ENCODE measurements at regions not wholly inside any gene's neighbourhood (a gene's known extent, or its start where the extent isn't known, plus 50 kb on each side); places are given as distances from the start of the nearest gene placed in this dataset.
"Not testable (repeated sequence)": the region's sequence is repeated elsewhere in the genome, so short reads cannot be mapped to it uniquely, and the experiment has no call there.

DNA sequence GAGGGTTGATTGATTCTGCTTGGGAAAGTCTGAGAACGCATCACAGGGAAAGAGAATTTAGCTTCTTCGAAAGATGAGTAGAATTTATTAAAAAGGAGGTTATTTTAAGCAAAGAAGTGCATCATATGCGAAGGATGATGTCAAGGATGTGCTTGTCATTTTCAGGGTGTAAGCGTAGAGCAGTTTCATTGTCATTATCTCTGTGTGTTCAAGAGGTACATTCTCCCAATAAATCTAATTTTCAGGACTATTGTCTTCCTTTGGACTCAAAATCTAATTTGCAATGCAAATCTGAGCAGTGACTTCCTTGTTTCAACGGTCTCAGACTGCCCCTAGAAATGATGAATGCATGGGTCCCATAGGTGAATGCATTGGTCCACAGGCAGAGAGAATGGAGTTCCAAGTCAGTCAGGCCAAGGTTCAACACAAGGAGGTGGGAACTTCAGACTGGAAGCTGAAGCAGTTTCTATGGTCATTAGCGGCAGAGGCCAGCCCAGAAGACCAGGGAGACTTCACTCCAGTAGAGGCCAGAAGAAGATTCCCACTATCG is 99.8 kb downstream of the CDC42EP3 start:
- ChIA-PET CTCF (no interaction called here), POLR2A (no interaction called here)
- TF ChIP-seq FOXM1 (IDR thresholded peaks at IDR 0.05; ENCODE audit: borderline replicate concordance) (no peak), FOXA1 (IDR thresholded peaks at IDR 0.05) (no peak), ELF4 (IDR thresholded peaks at IDR 0.05) (no peak), ZNF384 (IDR thresholded peaks at IDR 0.05) (no peak), L3MBTL2 (conservative IDR thresholded peaks at IDR 0.05) (no peak), SP1 (IDR thresholded peaks at IDR 0.05) (no peak), ARNT (IDR thresholded peaks at IDR 0.05) (no peak), HDGF (IDR thresholded peaks at IDR 0.05; ENCODE audit: borderline replicate concordance) (no peak), TARDBP (IDR thresholded peaks at IDR 0.05) (no peak), CTBP1 (IDR thresholded peaks at IDR 0.05; ENCODE audit: borderline replicate concordance) (no peak), LEF1 (IDR thresholded peaks at IDR 0.05; ENCODE audit: borderline replicate concordance) (no peak)
- no peak for DNase-seq (ENCODE audit: extremely low spot score)

DNA sequence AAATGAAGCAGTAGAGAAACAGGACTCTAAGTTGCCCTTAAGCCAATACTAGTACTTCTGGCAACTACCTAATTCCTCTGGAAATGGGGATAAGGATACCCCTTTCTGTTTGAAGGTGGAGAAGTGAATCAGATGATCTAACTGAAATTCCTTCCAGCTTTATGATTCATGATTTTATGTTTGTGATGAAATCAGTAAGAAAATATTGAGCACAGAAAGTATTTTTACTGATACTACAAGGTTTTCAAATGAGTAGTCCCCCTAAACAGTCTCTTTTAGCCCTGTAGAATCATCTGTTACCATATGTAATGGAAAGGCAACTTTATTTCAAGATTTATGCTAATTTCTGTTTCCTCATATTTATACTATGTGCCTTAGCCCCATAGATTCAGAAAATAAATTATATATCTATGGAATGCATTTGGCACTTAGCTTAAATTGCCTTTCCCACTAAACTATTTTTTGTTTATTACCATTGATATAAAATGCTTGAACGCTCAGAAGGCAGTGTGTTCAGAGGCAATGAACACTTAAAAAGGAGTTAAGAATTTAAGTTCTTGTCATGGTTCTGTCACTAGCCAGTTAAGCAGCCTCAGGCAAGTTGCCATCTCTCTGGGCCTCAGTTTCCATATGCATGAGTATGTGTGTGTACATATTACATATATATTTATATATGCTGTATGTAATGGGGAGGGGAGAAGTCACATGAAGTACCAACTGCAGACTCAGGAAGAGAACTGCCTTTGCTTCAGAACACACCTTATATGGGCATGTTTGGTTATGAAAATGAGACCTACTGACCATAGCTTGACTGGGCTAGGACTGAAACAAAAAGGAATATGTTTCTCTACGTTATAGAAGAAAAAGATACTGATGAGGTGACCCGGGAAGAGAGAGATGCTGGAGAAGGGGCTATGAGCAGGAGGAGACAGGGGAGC is 97.7 kb downstream of the CDC42EP3 start:
- TF ChIP-seq SP1 (IDR thresholded peaks at IDR 0.05) (no peak), SUZ12 (IDR thresholded peaks at IDR 0.05) (no peak), ELF4 (IDR thresholded peaks at IDR 0.05) (no peak), BHLHE40 (IDR thresholded peaks at IDR 0.05; ENCODE audit: borderline replicate concordance) (no peak), ARNT (IDR thresholded peaks at IDR 0.05) (no peak), HDGF (IDR thresholded peaks at IDR 0.05; ENCODE audit: borderline replicate concordance) (no peak)
- ChIA-PET CTCF (no interaction called here), POLR2A (no interaction called here)
- DNase-seq (ENCODE audit: extremely low spot score): no peak

DNA sequence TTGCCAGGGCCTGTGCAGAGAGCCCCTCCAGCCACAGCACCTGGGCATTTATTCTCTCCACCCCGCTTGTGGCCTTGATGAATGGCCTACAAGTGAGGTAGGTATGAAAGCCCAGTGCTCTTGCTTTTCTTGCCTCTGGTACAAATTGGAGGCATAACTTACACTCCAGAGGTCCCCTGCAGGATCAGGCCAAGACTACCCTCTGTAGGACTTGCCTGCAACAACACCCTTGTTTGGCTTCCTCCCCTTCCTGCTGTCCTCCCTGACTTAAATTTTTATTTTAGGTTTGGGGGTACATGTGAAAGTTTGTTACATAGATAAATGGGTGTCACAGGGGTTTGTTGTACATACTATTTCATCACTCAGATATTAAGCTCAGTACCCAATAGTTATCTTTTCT is 95.7 kb downstream of the CDC42EP3 start:
- TF ChIP-seq ELF4 (IDR thresholded peaks at IDR 0.05) (no peak), L3MBTL2 (conservative IDR thresholded peaks at IDR 0.05) (no peak), TARDBP (IDR thresholded peaks at IDR 0.05) (no peak), ZNF384 (IDR thresholded peaks at IDR 0.05) (no peak), HDGF (IDR thresholded peaks at IDR 0.05; ENCODE audit: borderline replicate concordance) (no peak), SP1 (IDR thresholded peaks at IDR 0.05) (no peak), CTBP1 (IDR thresholded peaks at IDR 0.05; ENCODE audit: borderline replicate concordance) (no peak), FOXM1 (IDR thresholded peaks at IDR 0.05; ENCODE audit: borderline replicate concordance) (no peak), NFRKB (IDR thresholded peaks at IDR 0.05) (no peak), FOXK2 (IDR thresholded peaks at IDR 0.05) (no peak), FOXA1 (IDR thresholded peaks at IDR 0.05) (no peak), LEF1 (IDR thresholded peaks at IDR 0.05; ENCODE audit: borderline replicate concordance) (no peak), ARNT (IDR thresholded peaks at IDR 0.05) (no peak), BHLHE40 (IDR thresholded peaks at IDR 0.05; ENCODE audit: borderline replicate concordance) (no peak), SUZ12 (IDR thresholded peaks at IDR 0.05) (no peak)
- TF ChIP-seq, protein P1, sequence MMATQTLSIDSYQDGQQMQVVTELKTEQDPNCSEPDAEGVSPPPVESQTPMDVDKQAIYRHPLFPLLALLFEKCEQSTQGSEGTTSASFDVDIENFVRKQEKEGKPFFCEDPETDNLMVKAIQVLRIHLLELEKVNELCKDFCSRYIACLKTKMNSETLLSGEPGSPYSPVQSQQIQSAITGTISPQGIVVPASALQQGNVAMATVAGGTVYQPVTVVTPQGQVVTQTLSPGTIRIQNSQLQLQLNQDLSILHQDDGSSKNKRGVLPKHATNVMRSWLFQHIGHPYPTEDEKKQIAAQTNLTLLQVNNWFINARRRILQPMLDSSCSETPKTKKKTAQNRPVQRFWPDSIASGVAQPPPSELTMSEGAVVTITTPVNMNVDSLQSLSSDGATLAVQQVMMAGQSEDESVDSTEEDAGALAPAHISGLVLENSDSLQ (IDR thresholded peaks at IDR 0.05): no peak
- no peak for DNase-seq (ENCODE audit: extremely low spot score)
- ChIA-PET CTCF (no interaction called here), POLR2A (no interaction called here)

DNA sequence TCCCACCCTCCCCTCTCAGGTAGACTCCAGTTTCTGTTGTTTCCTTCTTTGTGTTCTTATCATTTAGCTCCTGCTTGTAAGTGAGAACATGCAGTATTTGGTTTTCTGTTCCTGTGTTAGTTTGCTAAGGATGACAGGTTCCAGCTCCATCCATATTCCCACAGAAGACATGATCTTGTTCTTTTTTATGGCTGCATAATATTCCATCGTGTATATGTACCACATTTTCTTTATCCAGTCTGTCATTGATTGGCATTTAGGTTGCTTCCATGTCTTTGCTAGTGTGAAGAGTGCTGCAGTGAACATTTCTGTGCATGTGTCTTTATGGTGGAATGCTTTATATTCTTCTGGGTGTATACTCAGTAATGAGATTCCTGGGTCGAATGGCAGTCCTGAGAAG is 95.2 kb downstream of the CDC42EP3 start:
- DNase-seq (ENCODE audit: extremely low spot score); POLR2A ChIA-PET; CTCF ChIA-PET: not testable (repeated sequence)

DNA sequence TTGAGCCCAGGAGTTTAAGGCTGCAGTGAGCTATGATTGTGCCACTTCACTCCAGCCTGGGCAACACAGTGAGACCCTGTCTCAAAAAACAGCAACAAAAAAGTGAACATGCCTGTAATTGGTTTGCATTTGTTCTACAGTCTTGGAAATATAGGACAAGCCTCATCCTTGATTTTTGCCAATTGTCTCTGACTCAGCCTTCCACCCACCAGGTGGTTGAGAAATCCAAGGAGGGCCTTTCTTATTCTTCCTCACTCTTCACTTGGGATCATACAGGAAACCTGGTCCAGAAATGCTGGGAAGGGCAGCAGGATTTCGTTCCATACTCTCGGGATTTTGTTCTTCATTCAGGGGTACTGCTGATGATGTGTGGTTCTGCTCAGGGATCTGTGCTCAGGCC is 94.6 kb downstream of the CDC42EP3 start:
- TF ChIP-seq FOXK2 (IDR thresholded peaks at IDR 0.05) (no peak), BHLHE40 (IDR thresholded peaks at IDR 0.05; ENCODE audit: borderline replicate concordance) (no peak), TARDBP (IDR thresholded peaks at IDR 0.05) (no peak), NFRKB (IDR thresholded peaks at IDR 0.05) (no peak), ARNT (IDR thresholded peaks at IDR 0.05) (no peak), ZNF384 (IDR thresholded peaks at IDR 0.05) (no peak), HDGF (IDR thresholded peaks at IDR 0.05; ENCODE audit: borderline replicate concordance) (no peak), FOXM1 (IDR thresholded peaks at IDR 0.05; ENCODE audit: borderline replicate concordance) (no peak), SP1 (IDR thresholded peaks at IDR 0.05) (no peak), FOXA1 (IDR thresholded peaks at IDR 0.05) (no peak), L3MBTL2 (conservative IDR thresholded peaks at IDR 0.05) (no peak), LEF1 (IDR thresholded peaks at IDR 0.05; ENCODE audit: borderline replicate concordance) (no peak), CTBP1 (IDR thresholded peaks at IDR 0.05; ENCODE audit: borderline replicate concordance) (no peak), SUZ12 (IDR thresholded peaks at IDR 0.05) (no peak), ELF4 (IDR thresholded peaks at IDR 0.05) (no peak)
- TF ChIP-seq, protein P1 (IDR thresholded peaks at IDR 0.05): no peak
- DNase-seq (ENCODE audit: extremely low spot score): no peak
- POLR2A ChIA-PET: no interaction called here
- CTCF ChIA-PET: no interaction called here

DNA sequence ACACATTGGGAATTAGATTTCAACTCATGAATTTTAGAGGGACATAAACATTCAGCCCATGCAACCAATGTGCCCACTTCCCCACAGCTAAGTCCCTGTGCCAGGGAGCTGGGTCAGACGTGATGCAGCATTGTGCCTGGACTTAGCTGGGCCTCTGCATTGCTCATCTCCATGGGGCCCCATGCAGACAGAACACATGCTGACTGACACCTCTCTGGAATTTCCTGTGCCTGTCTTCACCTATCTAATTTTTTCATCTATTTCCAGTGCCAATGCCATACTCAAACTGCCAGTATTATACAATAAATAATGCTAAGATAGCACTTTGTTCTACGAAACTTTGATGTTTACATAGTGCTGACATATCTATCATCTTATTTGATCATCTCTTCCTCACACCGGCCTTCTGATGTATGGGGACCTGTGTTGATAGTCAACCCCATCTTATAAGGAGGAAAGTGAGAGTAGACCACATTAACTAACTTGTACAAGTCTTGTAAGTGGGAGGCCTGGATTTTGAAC is 92.2 kb downstream of the CDC42EP3 start:
- DNase-seq (ENCODE audit: extremely low spot score): no peak
- ChIA-PET POLR2A (no interaction called here), CTCF (no interaction called here)
- no peak for TF ChIP-seq ARNT (IDR thresholded peaks at IDR 0.05)
- TF ChIP-seq ZNF384 (IDR thresholded peaks at IDR 0.05): no peak
- no peak for TF ChIP-seq NFRKB (IDR thresholded peaks at IDR 0.05)
- no peak for TF ChIP-seq BHLHE40 (IDR thresholded peaks at IDR 0.05; ENCODE audit: borderline replicate concordance)
- no peak for TF ChIP-seq FOXM1 (IDR thresholded peaks at IDR 0.05; ENCODE audit: borderline replicate concordance)
- no peak for TF ChIP-seq SP1 (IDR thresholded peaks at IDR 0.05)
- no peak for TF ChIP-seq L3MBTL2 (conservative IDR thresholded peaks at IDR 0.05)
- TF ChIP-seq SUZ12 (IDR thresholded peaks at IDR 0.05): no peak
- TF ChIP-seq TARDBP (IDR thresholded peaks at IDR 0.05): no peak
- TF ChIP-seq CTBP1 (IDR thresholded peaks at IDR 0.05; ENCODE audit: borderline replicate concordance): no peak
- no peak for TF ChIP-seq LEF1 (IDR thresholded peaks at IDR 0.05; ENCODE audit: borderline replicate concordance)
- TF ChIP-seq, protein P1 (IDR thresholded peaks at IDR 0.05): no peak
- no peak for TF ChIP-seq HDGF (IDR thresholded peaks at IDR 0.05; ENCODE audit: borderline replicate concordance)
- no peak for TF ChIP-seq ELF4 (IDR thresholded peaks at IDR 0.05)
- TF ChIP-seq FOXK2 (IDR thresholded peaks at IDR 0.05): no peak
- no peak for TF ChIP-seq FOXA1 (IDR thresholded peaks at IDR 0.05)

DNA sequence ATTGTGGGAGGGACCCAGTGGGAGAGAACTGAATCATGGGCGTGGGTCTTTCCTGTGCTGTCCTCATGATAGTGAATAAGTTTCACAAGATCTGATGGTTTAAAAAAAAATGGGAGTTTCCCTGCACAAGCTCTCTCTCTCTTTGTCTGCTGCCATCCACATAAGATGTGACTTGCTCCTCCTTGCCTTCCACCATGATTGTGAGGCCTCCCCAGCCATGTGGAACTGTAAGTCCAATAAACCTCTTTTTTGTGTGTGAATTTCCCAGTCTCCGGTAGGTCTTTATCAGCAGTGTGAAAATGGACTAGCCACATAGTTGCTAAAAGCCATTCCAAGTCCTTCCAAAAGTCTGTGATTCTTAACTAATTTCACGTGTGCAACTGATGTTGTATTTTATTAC is 91.5 kb downstream of the CDC42EP3 start:
- DNase-seq (ENCODE audit: extremely low spot score); POLR2A ChIA-PET; CTCF ChIA-PET: not testable (repeated sequence)

Data from HEK293T (cell line).